Thyroid gland (tissue), 4 donors: ENCODE measurements at regions not wholly inside any gene's neighbourhood (a gene's known extent, or its start where the extent isn't known, plus 50 kb on each side); places are given as distances from the start of the nearest gene placed in this dataset.
A peak's percentile ranks its signal among the peaks of the same experiment; 100 is the strongest.

Experiments
- DNase-seq, 2 donors: peaks; one replicate each; pipeline ENCODE4 v3.0.0-alpha.2; 2019
- H3K27ac ChIP-seq, 3 donors: fragments of 200-600 bp; sonication (generic); 1 replicate in 2 of 3; 2 replicates in 1 of 3; pipeline ENCODE4 v1.5.1; 2016 to 2019; ENCODE audit warnings: mild to moderate bottlenecking in 1 of 3, moderate library complexity in 1 of 3
- H3K27me3 ChIP-seq: fragments of 200-600 bp; sonication (generic); one replicate; pipeline ENCODE4 v1.5.1; 2019
- H3K36me3 ChIP-seq, 2 donors: fragments of 200-600 bp; sonication (generic); one replicate each; pipeline ENCODE4 v1.5.1; 2016 to 2019
- H3K4me1 ChIP-seq, 2 donors: fragments of 200-600 bp; sonication (generic); one replicate each; pipeline ENCODE4 v1.5.1; 2017 to 2019
- H3K4me3 ChIP-seq, 3 donors: fragments of 200-600 bp; sonication (generic); replicated peaks in 1 of 3; 1 replicate in 2 of 3; 2 replicates in 1 of 3; pipeline ENCODE4 v1.5.1; 2016; ENCODE audit warnings: mild to moderate bottlenecking in 1 of 3
- H3K9me3 ChIP-seq: fragments of 200-600 bp; sonication (generic); one replicate; pipeline ENCODE4 v1.5.1; 2017
- CTCF ChIP-seq, 6 experiments: fragments of 200-600 bp in 3 of 6; fragments of 450-650 bp in 3 of 6; sonication (generic) in 3 of 6; IDR thresholded peaks; one replicate each; pipeline ENCODE4 v1.5.1; 2016 to 2019; ENCODE audit warnings: antibody characterized with exemption in 6 of 6, mild to moderate bottlenecking in 2 of 6, inconsistent platforms in 1 of 6, moderate library complexity in 1 of 6
- POLR2A ChIP-seq, 2 donors: fragments of 450-650 bp; IDR thresholded peaks; one replicate each; pipeline ENCODE4 v1.6.1; 2017; ENCODE audit warnings: antibody characterized with exemption in 2 of 2, mild to moderate bottlenecking in 2 of 2, moderate library complexity in 1 of 2
- WGBS, 2 donors: methylation state at CpG; one replicate each; pipeline ENCODE4 v1.1.5; 2017; 5-methylcytosine and 5-hydroxymethylcytosine counted together
- intact Hi-C: fragments of 100-400 bp; cut with DNase I; formaldehyde crosslinking; loops from one replicate; pipeline ENCODE4 v1.15.1; 2023

- DNase-seq, result no peak
- no peaks in the 10 kb centered on the region for H3K27me3 ChIP-seq
Observed at GRCh38 chr1:98437011-98437410, 224.5 kb upstream of the SNX7 start.

GRCh38 chr1:98429965-98430443 lies 231.5 kb upstream of the SNX7 start:
- no peaks in the 10 kb centered on the region for H3K27me3 ChIP-seq
- H3K4me3 ChIP-seq, result no peak overlapping the region
- H3K27ac ChIP-seq, result no peak overlapping the region
- no peaks in the 10 kb centered on the region for H3K36me3 ChIP-seq
- H3K4me1 ChIP-seq, result peaks cover 5% of the 10 kb centered on the region in 2 donors
- DNase-seq, result peak; percentile 51 to 81
- 41 to 48% methylated on average over 2 of the region's 2 CpGs for WGBS, 2 donors
- TF ChIP-seq CTCF (IDR thresholded peaks at IDR 0.05) (no peak), POLR2A (IDR thresholded peaks at IDR 0.05) (no peak)
- intact Hi-C loops, result no loop called here
- no peaks in the 10 kb centered on the region for H3K9me3 ChIP-seq

More at GRCh38 chr1:98437011-98437410, 224.5 kb upstream of the SNX7 start:
- no peaks in the 10 kb centered on the region for H3K4me1 ChIP-seq
- no peaks in the 10 kb centered on the region for H3K36me3 ChIP-seq
- intact Hi-C loops, result no loop called here
- no peak overlapping the region for H3K27ac ChIP-seq
- 79 to 84% methylated on average over 2 of the region's 2 CpGs for WGBS, 2 donors
- no peaks in the 10 kb centered on the region for H3K9me3 ChIP-seq
- no peak overlapping the region for H3K4me3 ChIP-seq
- no peak for TF ChIP-seq CTCF (IDR thresholded peaks at IDR 0.05)
- no peak for TF ChIP-seq POLR2A (IDR thresholded peaks at IDR 0.05)

- Histone ChIP-seq H3K36me3 (no peaks in the 10 kb centered on the region), H3K4me1 (peaks cover 5% of the 10 kb centered on the region in 2 donors), H3K27me3 (no peaks in the 10 kb centered on the region), H3K27ac (no peak overlapping the region), H3K4me3 (no peak overlapping the region), H3K9me3 (no peaks in the 10 kb centered on the region)
- no peak for DNase-seq
- TF ChIP-seq CTCF (IDR thresholded peaks at IDR 0.05), result no peak
- TF ChIP-seq POLR2A (IDR thresholded peaks at IDR 0.05), result no peak
- 92 to 94% methylated on average over 3 of the region's 3 CpGs for WGBS, 2 donors
- intact Hi-C loops, result no loop called here
Observed at GRCh38 chr1:98428864-98429263, 232.7 kb upstream of the SNX7 start.

- no peak for DNase-seq
- intact Hi-C loops, result no loop called here
- Histone ChIP-seq H3K9me3 (no peaks in the 10 kb centered on the region), H3K36me3 (no peaks in the 10 kb centered on the region), H3K27me3 (no peaks in the 10 kb centered on the region), H3K4me1 (peaks cover 5% of the 10 kb centered on the region in 2 donors), H3K27ac (no peak overlapping the region), H3K4me3 (no peak overlapping the region)
- TF ChIP-seq POLR2A (IDR thresholded peaks at IDR 0.05) (no peak), CTCF (IDR thresholded peaks at IDR 0.05) (no peak)
- 57 to 84% methylated on average over 3 of the region's 3 CpGs for WGBS, 2 donors
Observed at GRCh38 chr1:98427664-98428063, 233.9 kb upstream of the SNX7 start.

- no peak for TF ChIP-seq POLR2A (IDR thresholded peaks at IDR 0.05)
- no peak for TF ChIP-seq CTCF (IDR thresholded peaks at IDR 0.05)
- no peaks in the 10 kb centered on the region for H3K36me3 ChIP-seq
- H3K4me3 ChIP-seq, result no peak overlapping the region
- no peaks in the 10 kb centered on the region for H3K9me3 ChIP-seq
- no peaks in the 10 kb centered on the region for H3K27me3 ChIP-seq
- intact Hi-C loops, result no loop called here
- 88 to 89% methylated on average over 4 of the region's 4 CpGs for WGBS, 2 donors
- H3K4me1 ChIP-seq, result peaks cover 1 to 5% of the 10 kb centered on the region in 2 donors
- no peak overlapping the region for H3K27ac ChIP-seq
- no peak for DNase-seq
Observed at GRCh38 chr1:98426092-98426491, 235.4 kb upstream of the SNX7 start.
